HEK293 (cell line): ENCODE measurements at regions not wholly inside any gene's neighbourhood (a gene's known extent, or its start where the extent isn't known, plus 50 kb on each side); places are given as distances from the start of the nearest gene placed in this dataset.

Experiments
- CTCF ChIA-PET: fragments of 350-600 bp; formaldehyde crosslinking; extraction: SDS; loops from one replicate; lab custom pipeline; 2021; ENCODE audit warnings: antibody characterized with exemption; lab: Yijun Ruan, JAX
- POLR2A ChIA-PET: fragments of 300-600 bp; formaldehyde crosslinking; extraction: SDS; loops from one replicate; lab custom pipeline; 2020; ENCODE audit warnings: antibody characterized with exemption, inconsistent platforms; lab: Yijun Ruan, JAX
- H3K27ac ChIP-seq: fragments of 200-500 bp; sonication (Bioruptor generic); 2 replicates; pipeline ENCODE4 v1.5.1; 2014; ENCODE audit warnings: low read depth, low read length, control low read depth, inconsistent platforms; ENCODE audit errors: extremely low read depth
- H3K36me3 ChIP-seq, 2 experiments: fragments of 200-500 bp in 1 of 2; sonication (Bioruptor generic) in 1 of 2; 1 replicate in 1 of 2; 2 replicates in 1 of 2; pipeline ENCODE4 v1.5.1; 2014 to 2017; ENCODE audit warnings: inconsistent platforms in 2 of 2, low read length in 2 of 2; ENCODE audit not compliant: control insufficient read depth in 2 of 2, insufficient read depth in 1 of 2
- H3K4me1 ChIP-seq: fragments of 200-500 bp; sonication (Bioruptor generic); 2 replicates; pipeline ENCODE4 v1.5.1; 2014; ENCODE audit warnings: mild to moderate bottlenecking, low read length, inconsistent platforms; ENCODE audit not compliant: control insufficient read depth, insufficient read depth
- H3K4me3 ChIP-seq: 2 replicates; pipeline ENCODE4 v1.5.1; 2011; ENCODE audit warnings: low read depth, mild to moderate bottlenecking, control low read depth, low read length, moderate library complexity
- H3K9me3 ChIP-seq: fragments of 200-500 bp; sonication (Bioruptor generic); 2 replicates; pipeline ENCODE4 v1.5.1; 2014; ENCODE audit warnings: low read depth, low read length, inconsistent platforms; ENCODE audit not compliant: control insufficient read depth, insufficient read depth
- GLIS1 ChIP-seq: fragments of 450-650 bp; formaldehyde crosslinking; IDR thresholded peaks from 2 replicates; pipeline ENCODE4 v1.5.1; 2016; ENCODE audit warnings: missing biosample characterization, missing genetic modification characterization
- HOXA7 ChIP-seq: sonication (generic); formaldehyde crosslinking; IDR thresholded peaks from 2 replicates; pipeline ENCODE4 v1.8.1; 2022; ENCODE audit warnings: missing genetic modification reagents, borderline replicate concordance
- KLF16 ChIP-seq: fragments of 450-650 bp; formaldehyde crosslinking; IDR thresholded peaks from 2 replicates; pipeline ENCODE4 v1.5.1; 2017; ENCODE audit warnings: missing biosample characterization, missing genetic modification characterization
- ZIC2 ChIP-seq: fragments of 450-650 bp; formaldehyde crosslinking; IDR thresholded peaks from 2 replicates; pipeline ENCODE4 v1.5.1; 2016; ENCODE audit warnings: missing biosample characterization, missing genetic modification characterization
- ZNF133 ChIP-seq: fragments of 450-650 bp; formaldehyde crosslinking; IDR thresholded peaks from 2 replicates; pipeline ENCODE4 v1.5.1; 2016; ENCODE audit warnings: missing biosample characterization, missing genetic modification characterization
- ZNF146 ChIP-seq: fragments of 450-650 bp; formaldehyde crosslinking; IDR thresholded peaks from 2 replicates; pipeline ENCODE4 v1.5.1; 2016; ENCODE audit warnings: missing biosample characterization, missing genetic modification characterization
- ZNF169 ChIP-seq: fragments of 450-650 bp; formaldehyde crosslinking; IDR thresholded peaks from 2 replicates; pipeline ENCODE4 v1.5.1; 2016; ENCODE audit warnings: missing biosample characterization, missing genetic modification characterization
- ZNF223 ChIP-seq: fragments of 450-650 bp; formaldehyde crosslinking; IDR thresholded peaks from 2 replicates; pipeline ENCODE4 v1.5.1; 2016; ENCODE audit warnings: missing biosample characterization, missing genetic modification characterization
- ZNF274 ChIP-seq, 2 experiments: fragments of 200-500 bp in 1 of 2; fragments of 450-650 bp in 1 of 2; sonication (Bioruptor generic) in 1 of 2; formaldehyde crosslinking in 1 of 2; IDR thresholded peaks; 2 replicates each; pipeline versions ENCODE4 v1.5.1 to v1.6.1; 2014 to 2016; ENCODE audit warnings: borderline replicate concordance in 1 of 2, inconsistent platforms in 1 of 2, low read length in 1 of 2, missing biosample characterization in 1 of 2, missing genetic modification characterization in 1 of 2
- ZNF335 ChIP-seq: fragments of 450-650 bp; formaldehyde crosslinking; conservative IDR thresholded peaks from 2 replicates; pipeline ENCODE4 v1.5.1; 2016; ENCODE audit warnings: missing biosample characterization, missing genetic modification characterization
- ZNF350 ChIP-seq: fragments of 450-650 bp; formaldehyde crosslinking; IDR thresholded peaks from 2 replicates; pipeline ENCODE4 v1.5.0; 2017; ENCODE audit warnings: missing biosample characterization, mild to moderate bottlenecking, missing genetic modification characterization
- ZNF433 ChIP-seq: fragments of 450-650 bp; formaldehyde crosslinking; IDR thresholded peaks from 2 replicates; pipeline ENCODE4 v1.5.1; 2016; ENCODE audit warnings: missing biosample characterization, missing genetic modification characterization, low read depth
- ZNF514 ChIP-seq: fragments of 450-650 bp; formaldehyde crosslinking; IDR thresholded peaks from 2 replicates; pipeline ENCODE4 v1.5.1; 2016; ENCODE audit warnings: missing biosample characterization, missing genetic modification characterization
- ZNF549 ChIP-seq: fragments of 450-650 bp; IDR thresholded peaks from 2 replicates; pipeline ENCODE4 v1.5.1; 2018; ENCODE audit warnings: missing biosample characterization, missing genetic modification characterization, mild to moderate bottlenecking, inconsistent platforms, moderate library complexity
- ZNF558 ChIP-seq: fragments of 450-650 bp; formaldehyde crosslinking; IDR thresholded peaks from 2 replicates; pipeline ENCODE4 v1.5.1; 2016; ENCODE audit warnings: missing biosample characterization, missing genetic modification characterization
- ZNF626 ChIP-seq: fragments of 450-650 bp; sonication (Bioruptor Pico); formaldehyde crosslinking; IDR thresholded peaks from 2 replicates; pipeline ENCODE4 v1.5.1; 2018; ENCODE audit warnings: missing biosample characterization, missing genetic modification characterization, inconsistent platforms
- ZNF658 ChIP-seq: fragments of 450-650 bp; formaldehyde crosslinking; IDR thresholded peaks from 2 replicates; pipeline ENCODE4; 2016; ENCODE audit warnings: missing biosample characterization, missing genetic modification characterization
- ZNF677 ChIP-seq: fragments of 450-650 bp; IDR thresholded peaks from 2 replicates; pipeline ENCODE4 v1.5.0; 2018; ENCODE audit warnings: missing biosample characterization, mild to moderate bottlenecking, missing genetic modification characterization, moderate library complexity
- ZNF707 ChIP-seq: fragments of 450-650 bp; formaldehyde crosslinking; IDR thresholded peaks from 2 replicates; pipeline ENCODE4 v1.5.1; 2016; ENCODE audit warnings: missing biosample characterization, missing genetic modification characterization
- ZNF768 ChIP-seq: fragments of 450-650 bp; formaldehyde crosslinking; IDR thresholded peaks from 2 replicates; pipeline ENCODE4 v1.5.1; 2018; ENCODE audit warnings: missing biosample characterization, mild to moderate bottlenecking, missing genetic modification characterization
- ZSCAN23 ChIP-seq: fragments of 450-650 bp; formaldehyde crosslinking; IDR thresholded peaks from 2 replicates; pipeline ENCODE4 v1.5.1; 2016; ENCODE audit warnings: missing biosample characterization, missing genetic modification characterization
- TF ChIP-seq, protein P1 (sequence below): fragments of 450-650 bp; formaldehyde crosslinking; IDR thresholded peaks from 2 replicates; pipeline ENCODE4 v1.5.1; 2016; ENCODE audit warnings: missing biosample characterization, missing genetic modification characterization
- TF ChIP-seq, protein P2 (sequence below): fragments of 450-650 bp; formaldehyde crosslinking; IDR thresholded peaks from 2 replicates; pipeline ENCODE4 v1.5.1; 2017; ENCODE audit warnings: missing biosample characterization, mild to moderate bottlenecking, missing genetic modification characterization, moderate library complexity
- TF ChIP-seq, protein P3 (sequence below): fragments of 450-650 bp; formaldehyde crosslinking; IDR thresholded peaks from 2 replicates; pipeline ENCODE4 v1.5.1; 2016; ENCODE audit warnings: missing biosample characterization, missing genetic modification characterization
- TF ChIP-seq, protein P4 (sequence below): fragments of 450-650 bp; formaldehyde crosslinking; IDR thresholded peaks from 2 replicates; pipeline ENCODE4 v1.5.1; 2016; ENCODE audit warnings: missing biosample characterization, missing genetic modification characterization
- TF ChIP-seq, protein P5 (sequence below): fragments of 450-650 bp; formaldehyde crosslinking; optimal IDR thresholded peaks from 2 replicates; pipeline ENCODE3; 2016; ENCODE audit warnings: missing biosample characterization, mild to moderate bottlenecking, missing genetic modification characterization

DNA sequence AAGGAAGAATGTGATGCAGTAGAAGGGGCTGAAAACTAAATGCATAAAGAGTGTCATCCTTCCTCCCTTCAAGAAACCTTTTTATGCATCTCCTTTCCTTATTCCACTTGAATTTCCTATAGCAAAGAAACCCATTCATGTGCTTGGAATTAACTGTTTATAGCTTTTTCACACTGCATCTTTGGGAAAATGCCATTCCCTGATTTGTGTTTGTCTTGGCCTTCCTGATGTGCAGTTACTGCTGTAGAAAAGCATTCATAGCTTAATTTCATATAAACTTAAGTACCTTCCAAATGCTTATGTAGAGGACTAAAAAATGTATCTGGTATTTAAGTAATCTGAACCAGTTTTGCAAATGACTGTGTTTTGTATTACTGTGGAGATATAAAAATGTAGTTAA, 61.8 kb downstream of the SDR9C7 start:
- Histone ChIP-seq H3K4me1 (no peaks in the 10 kb centered on the region), H3K36me3 (no peaks in the 10 kb centered on the region), H3K9me3 (no peaks in the 10 kb centered on the region), H3K4me3 (no peak overlapping the region), H3K27ac (no peak overlapping the region)
- TF ChIP-seq ZNF133 (no peak), ZNF768 (no peak), ZNF558 (no peak), ZNF223 (tag by site-specific recombination) (no peak), ZSCAN23 (tag by site-specific recombination) (no peak), GLIS1 (tag by site-specific recombination) (no peak), ZNF677 (tag by site-specific recombination) (no peak), ZNF169 (tag by site-specific recombination) (no peak), ZNF335 (tag by site-specific recombination) (no peak)
- TF ChIP-seq, protein P1, sequence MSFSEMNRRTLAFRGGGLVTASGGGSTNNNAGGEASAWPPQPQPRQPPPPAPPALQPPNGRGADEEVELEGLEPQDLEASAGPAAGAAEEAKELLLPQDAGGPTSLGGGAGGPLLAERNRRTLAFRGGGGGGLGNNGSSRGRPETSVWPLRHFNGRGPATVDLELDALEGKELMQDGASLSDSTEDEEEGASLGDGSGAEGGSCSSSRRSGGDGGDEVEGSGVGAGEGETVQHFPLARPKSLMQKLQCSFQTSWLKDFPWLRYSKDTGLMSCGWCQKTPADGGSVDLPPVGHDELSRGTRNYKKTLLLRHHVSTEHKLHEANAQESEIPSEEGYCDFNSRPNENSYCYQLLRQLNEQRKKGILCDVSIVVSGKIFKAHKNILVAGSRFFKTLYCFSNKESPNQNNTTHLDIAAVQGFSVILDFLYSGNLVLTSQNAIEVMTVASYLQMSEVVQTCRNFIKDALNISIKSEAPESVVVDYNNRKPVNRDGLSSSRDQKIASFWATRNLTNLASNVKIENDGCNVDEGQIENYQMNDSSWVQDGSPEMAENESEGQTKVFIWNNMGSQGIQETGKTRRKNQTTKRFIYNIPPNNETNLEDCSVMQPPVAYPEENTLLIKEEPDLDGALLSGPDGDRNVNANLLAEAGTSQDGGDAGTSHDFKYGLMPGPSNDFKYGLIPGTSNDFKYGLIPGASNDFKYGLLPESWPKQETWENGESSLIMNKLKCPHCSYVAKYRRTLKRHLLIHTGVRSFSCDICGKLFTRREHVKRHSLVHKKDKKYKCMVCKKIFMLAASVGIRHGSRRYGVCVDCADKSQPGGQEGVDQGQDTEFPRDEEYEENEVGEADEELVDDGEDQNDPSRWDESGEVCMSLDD (tag by site-specific recombination): no peak
- TF ChIP-seq, protein P2, sequence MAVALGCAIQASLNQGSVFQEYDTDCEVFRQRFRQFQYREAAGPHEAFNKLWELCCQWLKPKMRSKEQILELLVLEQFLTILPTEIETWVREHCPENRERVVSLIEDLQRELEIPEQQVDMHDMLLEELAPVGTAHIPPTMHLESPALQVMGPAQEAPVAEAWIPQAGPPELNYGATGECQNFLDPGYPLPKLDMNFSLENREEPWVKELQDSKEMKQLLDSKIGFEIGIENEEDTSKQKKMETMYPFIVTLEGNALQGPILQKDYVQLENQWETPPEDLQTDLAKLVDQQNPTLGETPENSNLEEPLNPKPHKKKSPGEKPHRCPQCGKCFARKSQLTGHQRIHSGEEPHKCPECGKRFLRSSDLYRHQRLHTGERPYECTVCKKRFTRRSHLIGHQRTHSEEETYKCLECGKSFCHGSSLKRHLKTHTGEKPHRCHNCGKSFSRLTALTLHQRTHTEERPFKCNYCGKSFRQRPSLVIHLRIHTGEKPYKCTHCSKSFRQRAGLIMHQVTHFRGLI (tag by site-specific recombination): no peak
- ChIA-PET POLR2A (no interaction called here), CTCF (no interaction called here)

DNA sequence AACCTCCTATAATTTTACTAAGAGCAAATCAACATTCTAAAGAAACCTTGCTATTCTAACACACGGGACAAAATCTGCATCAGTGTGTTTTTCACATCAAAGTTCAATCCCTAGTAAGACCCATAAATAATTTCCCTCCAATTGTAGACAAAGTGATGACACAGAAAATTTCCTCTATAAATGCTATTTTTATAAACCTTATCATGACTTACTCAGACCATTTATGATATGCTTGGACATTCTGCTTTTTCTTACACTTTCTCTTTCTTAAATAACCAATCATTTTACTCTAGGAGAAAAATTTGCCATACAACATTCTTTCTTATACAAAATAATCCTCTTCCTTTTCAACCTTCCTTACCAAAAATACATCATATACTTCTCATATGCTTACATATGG, 67.0 kb downstream of the SDR9C7 start:
- no peaks in the 10 kb centered on the region for H3K9me3 ChIP-seq
- no peaks in the 10 kb centered on the region for H3K4me1 ChIP-seq
- no peak overlapping the region for H3K27ac ChIP-seq
- no peaks in the 10 kb centered on the region for H3K36me3 ChIP-seq
- ChIA-PET CTCF (no interaction called here), POLR2A (no interaction called here)
- no peak overlapping the region for H3K4me3 ChIP-seq
- no peak for TF ChIP-seq HOXA7 (CRISPR knock-in tag)
- no peak for TF ChIP-seq ZIC2 (tag by site-specific recombination)
- TF ChIP-seq, protein P3, sequence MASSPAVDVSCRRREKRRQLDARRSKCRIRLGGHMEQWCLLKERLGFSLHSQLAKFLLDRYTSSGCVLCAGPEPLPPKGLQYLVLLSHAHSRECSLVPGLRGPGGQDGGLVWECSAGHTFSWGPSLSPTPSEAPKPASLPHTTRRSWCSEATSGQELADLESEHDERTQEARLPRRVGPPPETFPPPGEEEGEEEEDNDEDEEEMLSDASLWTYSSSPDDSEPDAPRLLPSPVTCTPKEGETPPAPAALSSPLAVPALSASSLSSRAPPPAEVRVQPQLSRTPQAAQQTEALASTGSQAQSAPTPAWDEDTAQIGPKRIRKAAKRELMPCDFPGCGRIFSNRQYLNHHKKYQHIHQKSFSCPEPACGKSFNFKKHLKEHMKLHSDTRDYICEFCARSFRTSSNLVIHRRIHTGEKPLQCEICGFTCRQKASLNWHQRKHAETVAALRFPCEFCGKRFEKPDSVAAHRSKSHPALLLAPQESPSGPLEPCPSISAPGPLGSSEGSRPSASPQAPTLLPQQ (tag by site-specific recombination): no peak
- TF ChIP-seq ZNF274 (IDR thresholded peaks at IDR 0.05; ENCODE audit: low read length): no peak
- no peak for TF ChIP-seq ZNF274 (tag by site-specific recombination; IDR thresholded peaks at IDR 0.05; ENCODE audit: borderline replicate concordance)
- TF ChIP-seq ZNF707 (tag by site-specific recombination): no peak
- TF ChIP-seq ZNF350 (tag by site-specific recombination): no peak
- TF ChIP-seq, protein P4, sequence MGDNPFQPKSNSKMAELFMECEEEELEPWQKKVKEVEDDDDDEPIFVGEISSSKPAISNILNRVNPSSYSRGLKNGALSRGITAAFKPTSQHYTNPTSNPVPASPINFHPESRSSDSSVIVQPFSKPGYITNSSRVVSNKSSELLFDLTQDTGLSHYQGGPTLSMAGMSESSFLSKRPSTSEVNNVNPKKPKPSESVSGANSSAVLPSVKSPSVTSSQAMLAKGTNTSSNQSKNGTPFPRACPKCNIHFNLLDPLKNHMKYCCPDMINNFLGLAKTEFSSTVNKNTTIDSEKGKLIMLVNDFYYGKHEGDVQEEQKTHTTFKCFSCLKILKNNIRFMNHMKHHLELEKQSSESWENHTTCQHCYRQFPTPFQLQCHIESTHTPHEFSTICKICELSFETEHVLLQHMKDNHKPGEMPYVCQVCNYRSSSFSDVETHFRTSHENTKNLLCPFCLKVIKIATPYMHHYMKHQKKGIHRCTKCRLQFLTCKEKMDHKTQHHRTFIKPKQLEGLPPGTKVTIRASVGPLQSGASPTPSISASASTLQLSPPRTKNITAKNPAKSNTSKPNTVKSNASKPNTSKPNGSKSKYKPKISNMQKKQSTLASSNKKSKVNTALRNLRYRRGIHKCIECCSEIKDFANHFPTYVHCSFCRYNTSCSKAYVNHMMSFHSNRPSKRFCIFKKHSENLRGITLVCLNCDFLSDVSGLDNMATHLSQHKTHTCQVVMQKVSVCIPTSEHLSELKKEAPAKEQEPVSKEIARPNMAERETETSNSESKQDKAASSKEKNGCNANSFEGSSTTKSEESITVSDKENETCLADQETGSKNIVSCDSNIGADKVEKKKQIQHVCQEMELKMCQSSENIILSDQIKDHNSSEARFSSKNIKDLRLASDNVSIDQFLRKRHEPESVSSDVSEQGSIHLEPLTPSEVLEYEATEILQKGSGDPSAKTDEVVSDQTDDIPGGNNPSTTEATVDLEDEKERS (tag by site-specific recombination): no peak
- TF ChIP-seq ZNF549 (tag by site-specific recombination): peak; percentile 36; the same call in 1 of the 2 replicates
- TF ChIP-seq ZNF658 (tag by site-specific recombination): no peak
- TF ChIP-seq ZNF514 (tag by site-specific recombination): no peak
- 0 out of 2 replicates have a peak, but pooled peaks have one; percentile 32 for TF ChIP-seq ZNF626
- no peak for TF ChIP-seq ZNF146 (tag by site-specific recombination)
- TF ChIP-seq, protein P5, sequence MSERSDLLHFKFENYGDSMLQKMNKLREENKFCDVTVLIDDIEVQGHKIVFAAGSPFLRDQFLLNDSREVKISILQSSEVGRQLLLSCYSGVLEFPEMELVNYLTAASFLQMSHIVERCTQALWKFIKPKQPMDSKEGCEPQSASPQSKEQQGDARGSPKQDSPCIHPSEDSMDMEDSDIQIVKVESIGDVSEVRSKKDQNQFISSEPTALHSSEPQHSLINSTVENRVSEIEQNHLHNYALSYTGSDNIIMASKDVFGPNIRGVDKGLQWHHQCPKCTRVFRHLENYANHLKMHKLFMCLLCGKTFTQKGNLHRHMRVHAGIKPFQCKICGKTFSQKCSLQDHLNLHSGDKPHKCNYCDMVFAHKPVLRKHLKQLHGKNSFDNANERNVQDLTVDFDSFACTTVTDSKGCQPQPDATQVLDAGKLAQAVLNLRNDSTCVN (tag by site-specific recombination): no peak
- no peak for TF ChIP-seq KLF16 (tag by site-specific recombination)
- no peak for TF ChIP-seq ZNF433
